GM04503 (cell line): ENCODE measurements at regions not wholly inside any gene's neighbourhood (a gene's known extent, or its start where the extent isn't known, plus 50 kb on each side); places are given as distances from the start of the nearest gene placed in this dataset.
A peak's percentile ranks its signal among the peaks of the same experiment; 100 is the strongest.

Source experiments
- DNase-seq: peaks from one replicate; pipeline ENCODE4 v3.0.0-alpha.2; 2012; ENCODE audit warnings: low read depth

DNA sequence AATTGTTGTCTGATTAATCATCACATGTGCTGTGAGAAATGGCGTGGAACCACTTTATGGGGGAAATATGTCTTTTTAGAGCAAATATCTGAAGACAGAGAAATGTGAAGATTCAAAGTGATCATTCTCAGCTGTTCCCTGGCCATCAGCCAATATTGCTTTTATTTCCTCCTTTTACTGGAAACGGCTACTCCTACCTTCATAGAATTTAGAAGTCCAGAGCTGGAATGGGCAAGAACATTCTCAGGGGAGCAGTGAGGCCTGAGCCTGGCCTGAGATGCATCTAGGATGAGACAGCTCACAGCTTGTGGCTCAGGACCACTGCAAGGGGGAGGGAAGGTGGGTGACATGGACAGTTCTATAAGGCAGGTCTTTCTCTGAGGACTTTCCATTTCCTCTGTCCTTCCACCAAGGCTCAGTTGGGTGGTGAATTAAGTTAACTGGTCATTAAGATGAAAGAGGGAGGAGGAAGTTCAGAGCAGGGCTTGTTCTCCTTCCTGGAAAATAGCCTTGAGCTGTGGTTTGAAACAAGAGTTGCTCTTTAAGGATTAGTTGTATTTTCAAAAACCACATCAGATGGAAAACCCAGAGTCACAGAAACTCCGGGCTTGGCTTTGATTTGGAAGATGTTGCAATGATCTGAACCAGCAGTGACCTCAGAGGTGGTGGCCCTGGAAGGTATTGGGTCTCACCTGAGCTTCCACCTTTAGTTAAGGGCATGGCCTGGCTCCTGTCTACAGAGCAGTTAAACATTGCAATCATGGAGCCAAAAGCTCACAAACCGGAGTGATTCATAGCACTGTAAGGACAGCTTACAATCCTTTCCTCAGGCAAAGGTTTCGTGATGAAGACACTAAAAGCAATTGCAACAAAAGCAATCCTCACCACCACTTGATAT is 144.3 kb downstream of the VAPA start:
- peak; percentile 69 for DNase-seq

DNA sequence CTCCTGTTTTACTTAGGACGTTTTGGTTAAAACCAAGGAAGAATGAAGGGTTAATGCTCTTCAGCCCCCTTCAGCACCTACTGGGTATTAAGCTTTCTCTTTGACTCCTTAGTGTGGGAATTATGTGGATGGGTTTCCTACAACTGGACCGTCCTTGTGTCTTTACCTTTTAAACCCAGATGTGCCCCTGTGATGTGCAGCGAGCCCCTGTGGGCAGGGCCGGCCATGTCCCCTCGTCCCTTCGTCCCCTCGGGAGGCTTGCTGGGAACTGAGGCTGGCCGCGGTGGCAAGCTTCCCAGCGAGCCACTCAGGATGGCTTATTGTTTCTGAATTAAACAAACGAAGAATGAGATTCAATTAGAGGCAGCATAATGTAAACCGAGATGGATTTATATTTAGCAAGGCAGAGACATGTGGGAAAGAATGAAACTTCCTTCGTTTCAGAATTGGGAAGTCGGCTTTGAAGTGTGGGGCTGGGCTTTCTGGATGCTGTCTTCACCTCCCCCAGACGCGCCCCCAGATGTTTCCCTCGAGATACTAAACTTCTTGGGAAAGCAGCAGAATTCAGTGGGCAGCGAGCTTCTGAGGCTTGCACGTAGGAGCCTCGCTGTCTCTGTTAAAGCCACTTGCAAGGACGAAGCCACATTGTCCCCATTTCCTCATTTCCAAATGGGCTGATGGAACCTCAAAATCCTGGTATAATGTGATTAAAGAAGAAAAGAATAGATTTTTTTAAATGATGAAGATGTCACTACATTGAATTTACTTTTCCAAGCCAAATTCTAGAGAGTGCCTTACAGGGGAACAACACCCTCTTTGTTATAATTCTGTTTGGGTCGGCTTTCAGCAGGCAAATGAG is 146.0 kb downstream of the VAPA start:
- no peak for DNase-seq

GRCh38 chr18:10060469-10060782 is 146.6 kb downstream of the VAPA start:
- no peak for DNase-seq

- no peak for DNase-seq
These were observed 147.0 kb downstream of the VAPA start for GRCh38 chr18:10060841-10061240.

GRCh38 chr18:10061566-10062140 is 147.8 kb downstream of the VAPA start:
- no peak for DNase-seq

DNA sequence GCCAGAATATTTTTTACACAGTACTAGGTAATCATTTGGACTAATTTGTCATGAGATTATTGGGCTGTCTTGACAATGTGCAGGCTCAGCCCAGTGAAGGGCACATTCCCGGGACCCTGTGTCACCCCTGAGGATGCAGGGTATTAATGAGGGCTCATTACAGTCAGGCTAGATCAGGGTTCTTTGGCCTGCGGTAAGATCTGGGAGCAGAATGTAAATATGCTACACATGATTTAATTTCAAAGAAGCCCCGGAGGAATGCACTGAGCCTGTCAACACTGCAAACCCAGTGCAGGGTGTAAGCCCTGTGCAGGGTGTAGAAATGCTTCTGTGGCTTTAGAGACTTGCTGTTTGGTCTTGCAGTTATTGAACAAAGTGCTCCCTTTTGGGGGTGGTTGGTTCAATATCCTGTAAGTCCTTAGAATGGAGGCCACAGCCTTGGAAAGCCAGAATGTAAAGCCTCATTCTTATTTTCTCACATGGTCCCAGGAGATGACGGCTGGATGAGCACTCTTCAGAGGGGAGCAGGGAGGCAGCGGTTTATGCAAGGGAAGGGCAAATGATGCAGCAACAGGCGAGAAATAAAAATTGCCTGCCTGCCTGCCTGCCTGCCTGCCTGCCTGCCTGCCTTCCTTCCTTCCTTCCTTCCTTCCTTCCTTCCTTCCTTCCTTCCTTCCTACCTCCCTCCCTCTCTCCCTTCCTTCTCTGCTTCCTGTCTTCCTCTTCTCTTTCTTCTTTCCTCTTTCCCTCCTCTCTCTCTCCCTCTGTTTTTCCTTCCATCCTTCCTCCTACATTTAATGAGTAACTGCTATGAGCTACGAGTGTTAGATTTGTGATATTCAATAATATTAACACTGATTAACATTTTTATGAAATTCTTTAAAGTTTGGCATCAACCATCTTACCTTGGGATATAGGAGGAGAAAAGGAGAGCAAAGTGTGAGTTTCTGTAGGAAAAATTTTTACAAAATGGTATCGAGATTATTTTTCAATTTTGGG is 148.8 kb downstream of the VAPA start:
- no peak for DNase-seq

DNA sequence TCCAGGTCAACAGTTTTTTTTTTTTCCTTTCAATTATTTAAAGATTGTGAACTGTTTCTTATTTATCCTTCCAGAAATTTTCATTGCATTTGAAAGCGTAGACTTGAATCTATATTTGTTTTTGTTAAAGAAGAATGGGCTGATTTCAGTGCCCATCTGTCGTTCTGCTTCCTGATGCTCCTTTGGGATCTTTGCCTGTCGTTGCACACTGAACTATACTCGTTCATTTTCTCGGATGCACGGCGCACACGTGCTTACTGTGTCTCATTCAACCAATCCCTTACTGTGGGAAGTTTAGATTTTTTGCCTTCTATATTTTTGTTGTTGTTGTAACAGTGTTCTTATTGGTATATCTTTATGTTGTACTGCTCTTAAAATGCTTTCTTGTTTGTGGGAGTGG is 149.7 kb downstream of the VAPA start:
- DNase-seq, result no peak

DNA sequence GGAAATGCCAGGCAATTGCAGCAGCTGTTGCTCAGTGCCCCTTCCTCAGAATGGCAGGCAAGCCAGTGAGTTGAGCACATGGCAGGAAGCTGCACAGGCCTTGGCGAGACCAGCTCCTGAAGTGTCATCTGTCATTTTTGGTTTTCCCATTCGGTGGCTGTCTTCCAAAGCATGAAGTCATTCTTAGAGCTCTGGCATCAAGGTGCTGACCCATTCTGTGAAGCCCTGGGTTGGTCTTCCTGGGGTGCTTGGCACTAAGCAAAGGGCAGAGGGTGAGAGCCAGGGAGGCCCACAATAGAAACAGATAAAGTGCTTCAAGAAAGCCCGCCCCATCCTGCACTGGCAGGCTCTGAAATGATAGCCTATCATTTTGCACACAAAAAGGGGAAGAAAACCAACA is 150.5 kb downstream of the VAPA start:
- DNase-seq, result no peak

GRCh38 chr18:10065296-10065695 is 151.5 kb downstream of the VAPA start:
- no peak for DNase-seq

GRCh38 chr18:10067670-10068659 is 154.1 kb downstream of the VAPA start:
- no peak for DNase-seq

- no peak for DNase-seq
These were observed 155.2 kb downstream of the VAPA start for GRCh38 chr18:10068766-10069567.

GRCh38 chr18:10070561-10071000 is 156.8 kb downstream of the VAPA start:
- DNase-seq, result no peak

DNA sequence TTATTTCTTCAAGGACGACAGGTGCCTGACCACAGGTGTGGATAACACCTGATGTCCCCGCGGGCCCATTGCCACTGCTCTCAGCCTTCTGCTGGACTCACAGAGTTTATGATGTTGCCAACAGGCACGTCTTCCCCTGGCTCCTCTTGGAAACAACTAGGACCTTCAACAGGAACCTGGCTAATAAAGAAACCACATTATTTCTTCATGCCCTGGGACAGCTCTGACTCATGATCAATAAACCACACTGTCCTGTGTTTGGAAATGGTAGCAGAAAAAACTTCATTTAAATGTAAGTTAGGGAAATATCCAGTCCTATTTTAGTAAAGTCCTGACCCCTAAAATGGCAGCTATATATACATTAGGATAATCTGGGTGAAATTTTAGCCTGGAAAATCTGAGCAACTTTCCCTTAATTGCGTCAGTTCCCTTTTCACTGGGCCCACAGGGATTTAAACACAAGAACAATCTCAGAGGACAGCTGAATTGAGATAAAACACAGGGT is 158.9 kb downstream of the VAPA start:
- DNase-seq, result peak; percentile 41

- DNase-seq, result no peak
These were observed 160.3 kb downstream of the VAPA start for GRCh38 chr18:10074110-10074509.

GRCh38 chr18:10074728-10075127 is 160.9 kb downstream of the VAPA start:
- DNase-seq, result no peak

- DNase-seq, result no peak
These were observed 162.8 kb downstream of the VAPA start for GRCh38 chr18:10076502-10077030.

DNA sequence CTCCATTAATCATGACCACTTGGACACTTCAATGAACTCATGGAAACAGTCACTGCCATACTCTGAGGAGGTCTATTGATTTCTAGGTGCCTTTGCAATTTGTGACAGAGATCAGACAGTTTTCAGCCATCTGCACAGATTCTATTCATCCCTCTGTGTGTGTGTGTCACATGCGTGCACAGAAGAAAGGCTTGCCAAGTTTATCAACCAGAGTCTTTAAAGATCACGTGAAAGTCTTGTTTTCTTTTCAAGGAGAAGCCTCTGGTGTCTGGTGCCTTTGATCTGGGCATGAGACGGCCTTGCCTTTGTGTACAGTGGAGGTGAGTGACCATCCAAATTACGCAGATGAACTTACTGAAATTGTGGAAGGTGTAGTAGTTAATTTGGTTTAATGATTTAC is 164.2 kb downstream of the VAPA start:
- no peak for DNase-seq

- DNase-seq, result no peak
These were observed 166.6 kb downstream of the VAPA start for GRCh38 chr18:10080372-10080771.

DNA sequence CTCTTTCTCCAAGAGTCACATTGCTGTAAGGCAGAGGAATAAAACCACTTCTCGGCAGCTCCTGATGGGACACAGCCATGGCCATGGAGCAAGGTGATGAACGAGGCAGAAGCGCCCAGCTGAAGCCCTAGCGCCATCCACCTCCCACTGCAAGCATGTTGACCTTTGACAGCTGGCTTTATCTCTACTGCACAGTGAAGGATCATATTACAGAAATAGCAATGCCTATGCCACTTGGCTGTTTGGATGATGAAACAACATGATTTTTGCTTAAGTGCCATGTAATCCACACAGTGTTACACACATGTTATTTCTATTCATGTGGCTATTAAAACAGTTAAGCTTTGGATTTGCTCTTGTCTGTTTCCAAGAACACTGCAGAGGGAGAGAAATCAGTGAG is 167.7 kb downstream of the VAPA start:
- no peak for DNase-seq
